ENCODE measurements at regions not wholly inside any gene's neighbourhood (a gene's known extent, or its start where the extent isn't known, plus 50 kb on each side); places are given as distances from the start of the nearest gene placed in this dataset.
A peak's percentile ranks its signal among the peaks of the same experiment; 100 is the strongest.

GRCh38 chr10:124346831-124347230 is 71.9 kb downstream of the OAT start:
- no peak for DNase-seq

DNA sequence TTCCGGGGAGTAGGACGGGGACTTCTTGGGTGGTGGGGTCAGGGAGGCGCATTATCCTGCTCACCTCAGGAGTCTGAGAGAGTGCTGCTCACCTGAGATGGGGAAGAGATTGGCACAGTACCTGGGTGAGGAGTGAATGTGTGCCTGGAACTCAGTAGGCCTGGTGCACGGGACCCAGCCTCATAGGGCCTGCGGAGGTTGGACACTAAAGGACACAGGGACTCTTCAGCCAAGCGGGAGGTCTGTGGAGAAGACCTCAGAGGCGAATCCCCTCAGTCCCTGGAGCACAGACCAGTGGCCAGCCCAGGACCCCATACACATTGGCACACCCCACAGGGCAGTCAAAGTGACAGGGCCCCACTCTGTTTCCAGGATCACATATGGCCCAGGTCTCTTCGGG is 73.2 kb downstream of the OAT start:
- DNase-seq, result no peak

DNA sequence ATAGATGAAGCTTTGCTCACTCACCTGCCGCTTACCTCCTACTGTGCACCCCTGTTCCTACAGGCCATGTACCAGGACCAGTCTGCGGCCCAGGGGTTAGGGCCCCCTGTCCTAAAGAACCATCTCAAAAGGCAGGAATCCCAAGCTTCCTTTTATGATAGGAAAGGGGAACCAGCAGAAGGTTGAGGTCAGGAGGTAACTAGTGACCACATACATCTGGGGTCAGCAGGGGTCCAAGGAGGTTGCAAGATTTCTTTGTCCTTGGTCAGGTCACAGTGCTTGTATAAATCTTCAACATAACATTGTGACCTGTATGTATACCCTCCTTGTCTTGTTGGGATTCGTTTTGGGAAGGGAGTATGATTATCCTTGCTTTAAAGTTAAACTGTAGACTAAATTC is 73.8 kb downstream of the OAT start:
- no peak for DNase-seq

GRCh38 chr10:124344266-124344590 is 74.5 kb downstream of the OAT start:
- no peak for DNase-seq

GRCh38 chr10:124343351-124344265 is 75.1 kb downstream of the OAT start:
- no peak for DNase-seq

GRCh38 chr10:124342821-124343170 is 75.9 kb downstream of the OAT start:
- no peak for DNase-seq

DNA sequence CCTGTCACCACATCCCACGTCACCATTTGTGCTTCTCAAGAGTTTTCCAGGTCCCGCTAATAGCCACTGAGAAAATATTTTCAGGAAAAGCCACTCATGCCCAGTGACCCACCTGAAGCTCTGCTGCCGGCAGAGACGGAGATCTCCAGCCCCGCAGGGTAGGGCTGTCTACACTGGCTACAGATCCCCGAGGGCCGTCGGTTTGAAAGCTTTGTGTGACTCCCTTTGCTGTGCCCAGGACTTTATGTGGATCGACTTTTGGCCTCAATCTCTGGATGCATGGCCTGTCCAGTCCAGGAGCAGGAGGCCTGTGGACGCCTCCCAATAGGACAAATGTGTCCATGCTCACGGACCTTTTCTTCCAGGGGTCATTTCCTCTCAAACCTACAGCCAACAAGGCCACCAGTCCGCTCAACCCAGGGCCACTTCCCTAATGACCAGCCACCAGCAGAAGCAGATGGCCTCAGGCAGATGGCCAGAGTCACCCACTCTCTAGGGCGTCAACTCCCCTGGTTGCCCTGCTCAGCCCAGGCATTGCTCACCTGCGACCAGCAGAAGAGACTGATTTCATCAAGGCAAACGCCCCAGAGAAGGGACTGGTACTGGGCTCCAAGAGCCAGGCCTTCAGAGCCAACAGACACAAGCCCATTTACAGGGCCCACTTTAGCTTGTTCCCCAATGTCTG is 76.4 kb downstream of the OAT start:
- DNase-seq, result no peak

- no peak for DNase-seq
Measured at GRCh38 chr10:124341768-124342135, 77.0 kb downstream of the OAT start.

DNA sequence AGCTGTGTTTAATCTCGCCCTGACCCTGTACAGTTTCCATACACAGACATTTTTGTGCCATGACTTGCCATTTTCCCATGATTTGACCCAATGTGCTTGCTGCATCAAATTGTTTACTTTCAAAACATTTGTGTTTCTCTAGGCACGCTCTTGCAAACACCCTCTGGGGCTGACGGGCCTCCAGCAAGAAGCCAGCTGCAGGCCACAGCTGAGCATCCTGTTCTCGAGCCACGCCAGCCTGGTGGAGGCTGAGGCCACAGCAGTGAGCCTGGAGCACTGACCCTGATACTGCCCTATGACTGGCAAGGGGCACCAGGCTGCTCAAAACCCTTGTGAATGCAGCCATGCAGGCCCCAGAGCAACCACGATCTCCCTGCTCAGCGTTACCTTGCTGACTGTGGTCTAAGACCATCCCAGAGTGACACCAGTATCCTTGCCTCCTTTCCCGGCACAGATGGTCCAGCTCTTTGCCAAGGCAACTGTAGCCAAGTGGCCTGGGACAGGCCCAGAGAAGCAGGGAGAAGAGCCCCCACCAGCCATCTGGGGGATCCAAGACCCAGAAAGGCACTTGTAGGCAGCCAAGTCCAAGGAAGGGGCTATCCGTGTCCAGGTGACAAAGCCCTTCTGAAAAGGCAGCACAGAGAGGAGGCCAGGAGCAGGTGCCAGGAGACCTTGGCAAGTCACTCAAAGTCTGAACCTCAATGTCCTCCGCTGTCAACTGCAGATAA is 78.5 kb downstream of the OAT start:
- no peak for DNase-seq

DNA sequence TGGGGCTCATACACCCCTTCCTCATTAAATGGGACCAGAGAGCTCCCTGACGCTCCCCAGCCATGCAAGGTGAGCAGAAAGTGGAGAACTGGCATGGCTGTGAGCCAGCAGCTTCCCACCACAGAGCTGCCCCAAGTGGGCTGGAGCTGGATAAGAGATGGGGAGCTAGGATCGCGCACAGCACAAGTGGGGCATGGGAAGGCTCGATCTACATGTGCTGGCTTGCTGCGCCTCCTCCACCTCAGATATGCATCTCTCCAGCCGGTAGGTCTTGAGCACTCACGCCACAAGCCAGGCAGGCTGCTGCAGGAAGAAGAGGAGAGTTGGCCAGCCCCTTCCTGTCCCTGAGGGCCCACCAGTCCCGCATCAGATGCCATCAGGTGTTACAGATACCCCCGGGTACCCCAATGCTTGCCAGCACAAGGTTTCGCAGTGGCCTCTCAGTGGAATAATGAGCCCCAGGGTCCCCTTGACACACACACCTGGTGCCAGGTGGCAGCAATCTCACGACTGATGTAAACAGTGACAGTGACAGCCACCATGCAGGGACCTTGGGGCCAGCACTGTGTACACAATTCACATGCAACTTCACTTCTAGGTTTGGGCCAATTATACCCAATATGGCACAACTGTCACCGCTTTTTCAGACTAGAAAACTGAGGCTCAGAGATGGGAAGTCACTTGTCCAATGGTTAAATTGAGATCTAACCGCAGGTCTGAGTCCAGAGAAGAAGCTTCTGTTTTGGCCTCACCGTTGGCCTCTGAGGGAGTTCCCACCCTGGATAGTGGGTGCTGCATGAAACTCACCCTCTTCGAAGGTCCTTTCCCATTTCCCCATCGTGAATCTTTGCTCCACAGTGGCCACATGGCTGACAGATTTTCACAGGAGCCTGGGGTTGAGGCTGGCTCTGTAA is 79.3 kb downstream of the OAT start:
- peak; percentile 3 for DNase-seq

GRCh38 chr10:124338276-124338925 is 80.3 kb downstream of the OAT start:
- no peak for DNase-seq

GRCh38 chr10:124336186-124336585 is 82.5 kb downstream of the OAT start:
- DNase-seq, result no peak

DNA sequence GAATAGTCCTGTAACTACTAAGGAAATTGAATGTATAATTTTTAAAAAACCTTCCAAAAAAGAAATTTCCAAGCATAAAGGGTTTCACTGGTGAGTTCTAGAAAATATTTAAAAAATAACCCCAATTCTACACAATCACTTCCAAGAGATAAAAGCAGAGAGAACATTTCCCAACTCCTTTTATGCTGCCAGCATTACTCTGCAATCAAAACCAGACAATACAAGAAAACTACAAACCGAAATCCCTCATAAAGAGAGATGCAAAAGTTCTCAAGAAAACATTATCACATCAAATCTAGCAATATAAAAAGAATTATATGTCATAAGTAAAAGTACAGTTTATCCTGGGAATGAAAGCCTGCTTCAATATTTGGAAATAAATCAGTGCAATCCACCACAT is 84.8 kb downstream of the OAT start:
- DNase-seq, result no peak

DNA sequence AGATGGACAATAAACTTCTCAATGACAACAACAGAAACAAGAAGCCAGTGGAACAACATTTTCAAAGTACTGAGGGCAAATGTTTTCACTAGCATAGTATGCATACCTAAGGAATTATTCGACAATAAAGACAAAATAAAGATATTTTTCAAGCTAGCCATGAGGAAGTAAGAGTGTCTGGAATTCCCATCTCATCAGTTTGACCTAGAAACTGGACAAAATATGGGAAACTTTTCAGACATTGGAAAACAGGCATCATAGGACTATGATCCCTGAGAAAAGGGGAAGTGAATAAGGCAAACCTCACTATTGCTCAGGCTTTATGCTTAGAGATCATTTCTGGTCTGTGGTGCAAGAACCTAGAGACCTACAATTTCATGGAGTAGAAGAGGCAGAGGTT is 86.3 kb downstream of the OAT start:
- no peak for DNase-seq

GRCh38 chr10:124329941-124330340 is 88.8 kb downstream of the OAT start:
- no peak for DNase-seq

GRCh38 chr10:124329362-124329761 is 89.4 kb downstream of the OAT start:
- no peak for DNase-seq

- DNase-seq, result no peak
Measured at GRCh38 chr10:124328477-124329220, 90.1 kb downstream of the OAT start.

DNA sequence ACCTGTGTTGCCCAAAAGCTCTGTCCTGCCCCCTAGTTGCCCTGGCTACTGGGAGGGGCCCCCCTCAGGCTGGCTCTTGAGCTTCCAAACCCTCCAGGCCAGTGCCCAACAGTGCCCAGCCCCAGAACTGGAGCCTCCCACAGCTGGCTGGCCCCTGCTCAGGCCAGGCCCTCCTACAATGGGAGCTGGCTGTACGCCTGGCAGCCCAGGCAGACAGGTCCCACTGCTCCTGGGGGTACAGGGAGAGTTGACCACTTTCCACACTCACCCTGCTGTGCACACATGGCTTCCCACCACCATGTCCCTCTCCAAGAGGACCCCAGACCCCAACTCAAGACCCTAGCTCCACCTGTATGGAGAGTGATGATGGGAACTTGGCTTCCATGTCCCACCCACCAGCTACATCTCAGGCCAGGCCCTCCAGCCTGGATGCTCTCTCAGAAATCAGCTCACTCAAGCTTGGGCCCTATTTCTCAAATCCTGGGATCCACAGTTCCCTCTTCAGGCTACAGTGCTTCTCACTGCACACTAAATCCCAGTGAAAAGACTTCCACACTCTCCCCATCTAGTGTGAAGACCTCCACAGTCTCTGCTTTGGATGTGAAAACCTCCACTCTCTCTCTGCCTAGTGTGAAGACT is 92.6 kb downstream of the OAT start:
- no peak for DNase-seq

DNA sequence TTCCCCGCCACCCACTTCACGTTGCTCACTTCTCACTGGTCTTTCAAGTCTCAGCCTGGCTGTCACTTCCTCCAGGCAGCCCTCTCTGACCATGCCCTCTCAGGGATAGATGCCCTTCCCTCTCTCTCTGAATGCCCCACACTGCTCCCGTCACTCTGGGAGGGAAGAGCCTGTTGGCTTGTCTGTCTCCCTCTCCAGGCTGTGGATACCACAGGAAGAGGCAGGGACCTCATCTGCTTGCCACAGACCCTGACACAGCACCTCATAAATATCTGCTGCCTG is 93.1 kb downstream of the OAT start:
- no peak for DNase-seq

DNA sequence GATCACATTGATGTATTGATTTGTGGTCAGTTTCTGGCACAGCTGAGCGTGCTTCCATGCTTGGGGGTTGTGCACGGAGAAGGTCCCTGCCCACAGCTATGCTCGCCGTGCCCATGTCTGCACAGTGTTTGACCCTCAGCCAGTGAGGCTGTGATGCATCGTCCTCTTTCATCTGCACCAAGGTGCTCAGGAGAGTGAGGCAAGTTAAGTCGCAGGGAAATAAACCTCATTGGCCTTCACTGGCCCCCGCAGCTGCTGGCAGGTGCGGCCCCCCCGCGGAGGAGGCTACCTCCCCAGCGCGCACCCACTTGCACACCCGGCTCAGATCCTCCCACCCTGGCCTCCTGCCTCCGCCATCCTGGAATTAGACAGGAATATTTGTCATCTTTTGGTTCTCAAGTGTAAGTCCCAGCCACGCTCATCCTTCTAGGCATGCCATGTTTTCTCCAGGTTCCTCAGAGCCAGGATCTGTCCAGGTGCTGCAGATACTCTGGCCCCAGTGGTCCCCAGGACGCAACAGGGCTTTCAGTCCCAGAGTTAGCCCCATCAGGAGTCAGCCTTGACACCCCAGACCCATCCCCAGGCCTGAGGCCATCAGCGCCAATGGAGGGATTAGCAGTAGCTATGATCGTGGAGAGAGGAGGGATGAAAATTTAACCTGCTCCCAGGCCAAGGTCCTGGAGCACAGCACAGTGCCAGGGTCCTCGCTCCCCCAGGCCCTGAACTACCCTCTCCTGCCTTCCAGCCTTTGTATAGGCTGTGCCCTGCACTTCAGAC is 93.7 kb downstream of the OAT start:
- no peak for DNase-seq

DNA sequence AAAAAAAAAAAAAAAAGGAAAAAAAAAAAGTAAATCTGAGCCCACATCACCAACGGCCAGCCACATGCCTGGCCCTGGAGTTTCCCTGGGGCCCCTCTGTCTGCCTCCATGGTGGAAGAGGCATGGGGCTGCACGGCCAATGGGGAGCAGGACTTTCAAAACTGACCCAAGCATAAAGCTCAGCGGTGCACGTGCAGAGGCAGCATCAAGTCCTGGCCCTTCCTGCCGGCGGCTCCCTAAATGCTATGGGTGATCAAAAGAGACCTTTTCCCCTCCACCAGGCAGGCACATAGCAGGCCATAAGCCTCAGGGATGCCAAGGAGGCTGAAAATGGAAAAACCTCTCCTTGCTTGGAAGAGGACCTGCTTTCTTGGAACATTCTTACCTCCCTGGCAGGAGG is 94.3 kb downstream of the OAT start:
- no peak for DNase-seq

Data from SHP77 treated with DMSO at 0.1 percent for 48 hours (cell line).